ENCODE measurements at regions not wholly inside any gene's neighbourhood (a gene's known extent, or its start where the extent isn't known, plus 50 kb on each side); places are given as distances from the start of the nearest gene placed in this dataset.

- TF ChIP-seq RERE (CRISPR knock-in tag; IDR thresholded peaks at IDR 0.05; ENCODE audit: borderline replicate concordance) = no peak
These were observed 304.2 kb downstream of the EPHA4 start (continued) for GRCh38 chr2:221267773-221268425.

DNA sequence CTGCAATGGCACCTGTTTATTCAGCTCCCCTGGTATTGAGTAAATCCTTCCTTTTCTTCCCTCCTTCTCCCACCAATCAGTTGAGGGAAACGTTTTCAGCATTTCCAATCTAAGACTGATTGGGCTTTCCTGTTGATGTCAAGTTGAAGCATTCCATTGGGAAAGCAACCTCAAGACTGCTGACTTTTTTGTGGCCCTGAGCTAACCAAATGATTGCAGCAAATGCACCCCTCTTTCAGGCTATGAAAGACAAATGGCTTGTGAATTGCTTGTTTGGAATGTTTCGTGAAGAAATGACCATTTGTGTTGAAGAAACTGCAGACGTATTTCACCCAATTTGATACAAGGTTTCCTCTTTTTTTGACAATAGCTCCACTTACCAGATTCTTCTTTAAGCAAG is 303.5 kb downstream of the EPHA4 start:
- Histone ChIP-seq H3K27me3 (ENCODE audit: control insufficient read depth in 2 of 2, insufficient read depth in 2 of 2, low read length in 2 of 2) (no peaks in the 10 kb centered on the region), H3K27ac (ENCODE audit: extremely low read depth, low read depth, low read length) (no peak overlapping the region), H3K36me3 (ENCODE audit: control insufficient read depth, insufficient read depth, low read length) (no peaks in the 10 kb centered on the region), H3K9ac (ENCODE audit: insufficient read depth in 1 of 2, low read depth in 2 of 2, low read length in 2 of 2) (no peak overlapping the region), H3K4me2 (ENCODE audit: insufficient read depth, low read length) (no peak overlapping the region), H4K20me1 (replicated peaks; ENCODE audit: control insufficient read depth, insufficient read depth, low read length) (no peaks in the 10 kb centered on the region), H3K79me2 (ENCODE audit: control insufficient read depth, insufficient read depth, low read length) (no peaks in the 10 kb centered on the region), H3K4me1 (replicated peaks in 1 of 2; ENCODE audit: control insufficient read depth in 2 of 2, insufficient read depth in 2 of 2, low read length in 2 of 2) (no peaks in the 10 kb centered on the region), H3K9me3 (replicated peaks; ENCODE audit: control insufficient read depth, insufficient read depth, low read depth, low read length) (no peaks in the 10 kb centered on the region), H2AFZ (ENCODE audit: low read depth, low read length) (no peak overlapping the region), H3K9me1 (ENCODE audit: control insufficient read depth, insufficient read depth, low read length) (no peaks in the 10 kb centered on the region), H3K4me3 (no peak overlapping the region)
- DNase-seq (ENCODE audit: extremely low read depth in 1 of 4, low spot score in 3 of 4) (no peak), ATAC-seq (no peak), FAIRE-seq (no peak)
- intact Hi-C loops (cut with micrococcal nuclease) = no loop called here
- 0% methylated on average over 3 of the region's 3 CpGs for WGBS (ENCODE audit: insufficient coverage, low coverage, missing lambda C conversion rate)
- in situ Hi-C loops (cut with MboI) = no loop called here
- ChIA-PET CTCF (ENCODE audit: low intra/inter-chr PET ratio) (no interaction called here), POLR2A (no interaction called here)
- BruUV-seq (replicated peaks) = no TSS peak
- TF ChIP-seq, protein P1, sequence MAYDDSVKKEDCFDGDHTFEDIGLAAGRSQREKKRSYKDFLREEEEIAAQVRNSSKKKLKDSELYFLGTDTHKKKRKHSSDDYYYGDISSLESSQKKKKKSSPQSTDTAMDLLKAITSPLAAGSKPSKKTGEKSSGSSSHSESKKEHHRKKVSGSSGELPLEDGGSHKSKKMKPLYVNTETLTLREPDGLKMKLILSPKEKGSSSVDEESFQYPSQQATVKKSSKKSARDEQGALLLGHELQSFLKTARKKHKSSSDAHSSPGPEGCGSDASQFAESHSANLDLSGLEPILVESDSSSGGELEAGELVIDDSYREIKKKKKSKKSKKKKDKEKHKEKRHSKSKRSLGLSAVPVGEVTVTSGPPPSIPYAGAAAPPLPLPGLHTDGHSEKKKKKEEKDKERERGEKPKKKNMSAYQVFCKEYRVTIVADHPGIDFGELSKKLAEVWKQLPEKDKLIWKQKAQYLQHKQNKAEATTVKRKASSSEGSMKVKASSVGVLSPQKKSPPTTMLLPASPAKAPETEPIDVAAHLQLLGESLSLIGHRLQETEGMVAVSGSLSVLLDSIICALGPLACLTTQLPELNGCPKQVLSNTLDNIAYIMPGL (CRISPR knock-in tag; IDR thresholded peaks at IDR 0.05) = no peak
- no peak for TF ChIP-seq PCBP2 (IDR thresholded peaks at IDR 0.05; ENCODE audit: low read depth, low read length, poor library complexity, severe bottlenecking)
- TF ChIP-seq, protein P2, sequence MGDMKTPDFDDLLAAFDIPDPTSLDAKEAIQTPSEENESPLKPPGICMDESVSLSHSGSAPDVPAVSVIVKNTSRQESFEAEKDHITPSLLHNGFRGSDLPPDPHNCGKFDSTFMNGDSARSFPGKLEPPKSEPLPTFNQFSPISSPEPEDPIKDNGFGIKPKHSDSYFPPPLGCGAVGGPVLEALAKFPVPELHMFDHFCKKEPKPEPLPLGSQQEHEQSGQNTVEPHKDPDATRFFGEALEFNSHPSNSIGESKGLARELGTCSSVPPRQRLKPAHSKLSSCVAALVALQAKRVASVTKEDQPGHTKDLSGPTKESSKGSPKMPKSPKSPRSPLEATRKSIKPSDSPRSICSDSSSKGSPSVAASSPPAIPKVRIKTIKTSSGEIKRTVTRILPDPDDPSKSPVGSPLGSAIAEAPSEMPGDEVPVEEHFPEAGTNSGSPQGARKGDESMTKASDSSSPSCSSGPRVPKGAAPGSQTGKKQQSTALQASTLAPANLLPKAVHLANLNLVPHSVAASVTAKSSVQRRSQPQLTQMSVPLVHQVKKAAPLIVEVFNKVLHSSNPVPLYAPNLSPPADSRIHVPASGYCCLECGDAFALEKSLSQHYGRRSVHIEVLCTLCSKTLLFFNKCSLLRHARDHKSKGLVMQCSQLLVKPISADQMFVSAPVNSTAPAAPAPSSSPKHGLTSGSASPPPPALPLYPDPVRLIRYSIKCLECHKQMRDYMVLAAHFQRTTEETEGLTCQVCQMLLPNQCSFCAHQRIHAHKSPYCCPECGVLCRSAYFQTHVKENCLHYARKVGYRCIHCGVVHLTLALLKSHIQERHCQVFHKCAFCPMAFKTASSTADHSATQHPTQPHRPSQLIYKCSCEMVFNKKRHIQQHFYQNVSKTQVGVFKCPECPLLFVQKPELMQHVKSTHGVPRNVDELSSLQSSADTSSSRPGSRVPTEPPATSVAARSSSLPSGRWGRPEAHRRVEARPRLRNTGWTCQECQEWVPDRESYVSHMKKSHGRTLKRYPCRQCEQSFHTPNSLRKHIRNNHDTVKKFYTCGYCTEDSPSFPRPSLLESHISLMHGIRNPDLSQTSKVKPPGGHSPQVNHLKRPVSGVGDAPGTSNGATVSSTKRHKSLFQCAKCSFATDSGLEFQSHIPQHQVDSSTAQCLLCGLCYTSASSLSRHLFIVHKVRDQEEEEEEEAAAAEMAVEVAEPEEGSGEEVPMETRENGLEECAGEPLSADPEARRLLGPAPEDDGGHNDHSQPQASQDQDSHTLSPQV (IDR thresholded peaks at IDR 0.05) = no peak
- TF ChIP-seq HDAC6 (IDR thresholded peaks at IDR 0.05; ENCODE audit: low read depth, low read length) = no peak

Data from K562 (cell line).